ENCODE measurements at regions not wholly inside any gene's neighbourhood (a gene's known extent, or its start where the extent isn't known, plus 50 kb on each side); places are given as distances from the start of the nearest gene placed in this dataset.

- TF ChIP-seq SREBF2 (IDR thresholded peaks at IDR 0.05) (no peak), REST (IDR thresholded peaks at IDR 0.05) (no peak), POLR2A (IDR thresholded peaks at IDR 0.05; ENCODE audit: low read length) (no peak), CTCF (IDR thresholded peaks at IDR 0.05) (no peak), RCOR1 (IDR thresholded peaks at IDR 0.05; ENCODE audit: low read depth, low read length) (no peak), CEBPB (IDR thresholded peaks at IDR 0.05) (no peak), EP300 (IDR thresholded peaks at IDR 0.05) (no peak), NFE2L2 (conservative IDR thresholded peaks at IDR 0.05; ENCODE audit: low read length) (no peak), MAFK (IDR thresholded peaks at IDR 0.05; ENCODE audit: partially characterized antibody) (no peak)
- TF ChIP-seq, protein P1, sequence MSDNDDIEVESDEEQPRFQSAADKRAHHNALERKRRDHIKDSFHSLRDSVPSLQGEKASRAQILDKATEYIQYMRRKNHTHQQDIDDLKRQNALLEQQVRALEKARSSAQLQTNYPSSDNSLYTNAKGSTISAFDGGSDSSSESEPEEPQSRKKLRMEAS (IDR thresholded peaks at IDR 0.05) = no peak
Measured at GRCh38 chr18:30562231-30562630, 480.3 kb downstream of the DSC3 start.
